Mucosa of rectum (tissue), 2 donors: ENCODE measurements at regions not wholly inside any gene's neighbourhood (a gene's known extent, or its start where the extent isn't known, plus 50 kb on each side); places are given as distances from the start of the nearest gene placed in this dataset.

Experiments used
- H3K27ac ChIP-seq, 2 donors: one replicate each; pipeline ENCODE4 v1.7.0; 2013; ENCODE audit warnings: inconsistent platforms in 2 of 2, low read depth in 2 of 2, low read length in 2 of 2
- H3K27me3 ChIP-seq, 2 donors: one replicate each; pipeline ENCODE4 v1.7.0; 2013; ENCODE audit warnings: low read length in 2 of 2; ENCODE audit not compliant: control insufficient read depth in 2 of 2, insufficient read depth in 2 of 2
- H3K36me3 ChIP-seq, 2 donors: one replicate each; pipeline ENCODE4 v1.7.0; 2013; ENCODE audit warnings: low read length in 2 of 2; ENCODE audit not compliant: control insufficient read depth in 2 of 2, insufficient read depth in 2 of 2
- H3K4me1 ChIP-seq, 2 donors: one replicate each; pipeline ENCODE4 v1.7.0; 2013; ENCODE audit warnings: low read length in 2 of 2, mild to moderate bottlenecking in 1 of 2; ENCODE audit not compliant: control insufficient read depth in 2 of 2, insufficient read depth in 2 of 2
- H3K4me3 ChIP-seq, 2 donors: one replicate each; pipeline ENCODE4 v1.7.0; 2013; ENCODE audit warnings: low read length in 2 of 2
- H3K9ac ChIP-seq, 2 donors: one replicate each; pipeline ENCODE4 v1.7.0; 2013; ENCODE audit warnings: low read length in 2 of 2, low read depth in 1 of 2, mild to moderate bottlenecking in 1 of 2
- H3K9me3 ChIP-seq, 2 donors: one replicate each; pipeline ENCODE4 v1.7.0; 2013; ENCODE audit warnings: low read length in 2 of 2; ENCODE audit not compliant: control insufficient read depth in 2 of 2
- donor health status: healthy.
- donor health status: Normal muscosa, but diverticular disease.

- H3K4me3 ChIP-seq = no peak overlapping the region
- no peaks in the 10 kb centered on the region for H3K36me3 ChIP-seq
- no peaks in the 10 kb centered on the region for H3K9me3 ChIP-seq
- H3K27me3 ChIP-seq = no peaks in the 10 kb centered on the region
- no peak overlapping the region for H3K9ac ChIP-seq
- H3K4me1 ChIP-seq = no peaks in the 10 kb centered on the region
- no peak overlapping the region for H3K27ac ChIP-seq
Measured at GRCh38 chr5:58357799-58358500, 101.9 kb downstream of the PLK2 start.

DNA sequence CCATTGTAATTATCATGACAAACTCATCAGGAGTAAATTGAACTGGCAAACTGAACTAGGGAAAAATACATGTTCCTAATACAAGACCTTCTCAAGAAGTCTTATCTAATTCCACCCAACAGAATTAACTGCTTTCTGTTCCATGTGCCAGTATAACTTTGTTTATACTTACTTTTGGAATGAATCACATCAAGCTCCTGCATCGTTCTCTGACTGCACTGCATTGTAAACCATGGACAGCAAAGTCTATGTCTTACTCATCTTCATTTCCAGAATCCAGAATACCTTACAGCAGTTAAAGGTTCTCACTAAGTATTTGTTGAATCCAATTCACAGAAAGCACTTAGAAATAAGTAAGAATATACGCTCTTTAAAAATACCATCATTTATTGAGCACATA, 102.8 kb downstream of the PLK2 start:
- Histone ChIP-seq H3K27me3 (no peaks in the 10 kb centered on the region), H3K4me3 (no peak overlapping the region), H3K9ac (no peak overlapping the region), H3K4me1 (no peaks in the 10 kb centered on the region), H3K27ac (no peak overlapping the region), H3K9me3 (no peaks in the 10 kb centered on the region), H3K36me3 (no peaks in the 10 kb centered on the region)

- H3K27ac ChIP-seq = no peak overlapping the region
- H3K36me3 ChIP-seq = no peaks in the 10 kb centered on the region
- no peak overlapping the region for H3K9ac ChIP-seq
- no peaks in the 10 kb centered on the region for H3K4me1 ChIP-seq
- H3K9me3 ChIP-seq = no peaks in the 10 kb centered on the region
- no peak overlapping the region for H3K4me3 ChIP-seq
- no peaks in the 10 kb centered on the region for H3K27me3 ChIP-seq
Measured at GRCh38 chr5:58356662-58357061, 103.2 kb downstream of the PLK2 start.

DNA sequence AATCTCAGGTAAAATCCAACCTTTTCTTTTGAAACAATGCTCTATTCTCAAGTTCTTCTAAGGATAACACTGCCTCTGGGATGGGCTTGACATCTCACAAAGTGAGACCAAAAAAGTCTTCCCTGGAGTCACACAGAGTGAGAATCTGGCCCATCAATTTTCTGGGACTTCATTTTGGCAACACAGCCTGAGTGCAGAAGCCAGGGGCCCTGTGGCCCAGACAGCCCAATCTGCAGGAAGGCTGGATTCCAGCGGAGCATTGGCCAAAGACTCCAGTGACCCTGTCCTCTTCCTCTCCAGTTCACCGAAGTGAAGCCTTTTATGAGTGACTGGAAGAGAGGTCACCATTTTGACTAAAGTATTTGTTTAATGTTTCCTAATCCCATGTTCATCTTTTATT, 105.1 kb downstream of the PLK2 start:
- no peaks in the 10 kb centered on the region for H3K27me3 ChIP-seq
- H3K9ac ChIP-seq = no peak overlapping the region
- H3K4me1 ChIP-seq = no peaks in the 10 kb centered on the region
- no peaks in the 10 kb centered on the region for H3K36me3 ChIP-seq
- no peaks in the 10 kb centered on the region for H3K9me3 ChIP-seq
- H3K27ac ChIP-seq = no peak overlapping the region
- no peak overlapping the region for H3K4me3 ChIP-seq

DNA sequence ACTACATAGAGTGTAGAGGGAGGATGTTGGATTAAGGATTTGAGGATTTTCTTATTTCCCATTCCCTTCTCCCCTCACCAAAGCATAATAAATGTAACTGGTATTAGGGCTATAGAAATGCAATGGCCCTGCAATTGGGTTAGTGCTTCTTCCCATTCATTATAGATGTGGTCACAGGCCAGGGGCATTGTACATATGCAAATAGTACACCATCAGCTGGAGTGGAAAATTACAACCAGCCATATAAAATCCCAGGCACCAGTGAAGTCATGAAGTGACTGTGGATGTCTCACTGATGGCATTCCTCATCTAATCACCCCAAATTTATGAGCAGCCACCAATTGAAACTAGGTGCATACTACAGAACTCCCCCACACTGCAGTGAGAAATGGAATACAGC, 105.9 kb downstream of the PLK2 start:
- Histone ChIP-seq H3K9me3 (no peaks in the 10 kb centered on the region), H3K27ac (no peak overlapping the region), H3K4me3 (no peak overlapping the region), H3K9ac (no peak overlapping the region), H3K4me1 (no peaks in the 10 kb centered on the region), H3K36me3 (no peaks in the 10 kb centered on the region), H3K27me3 (no peaks in the 10 kb centered on the region)

GRCh38 chr5:58351190-58351589, 108.7 kb downstream of the PLK2 start:
- Histone ChIP-seq H3K27ac (no peak overlapping the region), H3K27me3 (no peaks in the 10 kb centered on the region), H3K9ac (no peak overlapping the region), H3K9me3 (no peaks in the 10 kb centered on the region), H3K4me1 (no peaks in the 10 kb centered on the region), H3K36me3 (no peaks in the 10 kb centered on the region), H3K4me3 (no peak overlapping the region)

DNA sequence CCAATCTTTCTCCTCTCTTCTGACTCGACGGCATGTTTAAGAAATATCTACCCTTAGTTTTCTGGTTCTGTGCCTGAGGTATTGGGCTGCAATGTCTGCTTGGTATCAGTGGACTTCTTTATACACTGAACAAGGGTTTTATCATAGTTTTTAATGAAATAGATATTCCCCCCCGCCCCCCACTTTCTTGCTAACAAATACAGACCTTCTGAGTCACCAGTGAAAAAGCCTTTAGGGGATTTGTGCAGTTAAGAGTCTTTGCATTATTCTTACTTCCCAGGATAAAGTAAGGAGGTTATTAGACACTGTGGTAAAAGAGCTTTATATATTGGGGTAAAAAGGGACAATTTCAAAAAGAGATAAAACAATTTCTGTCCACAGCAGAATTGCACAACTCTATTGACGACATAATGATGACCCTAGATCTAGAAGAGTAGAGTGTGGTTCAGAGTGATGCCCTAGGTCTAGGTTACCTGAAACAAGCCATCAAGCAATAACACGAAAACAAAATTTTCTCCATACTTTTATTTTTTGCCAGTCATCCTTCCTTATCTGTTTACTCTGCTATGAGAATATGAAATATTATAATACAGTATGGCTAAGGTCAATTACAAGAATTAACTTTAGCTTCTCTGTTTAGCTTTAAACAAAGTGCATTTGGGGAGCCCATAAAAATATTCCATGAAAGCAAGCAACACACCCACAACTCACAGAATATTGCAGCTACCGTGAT, 110.7 kb downstream of the PLK2 start:
- Histone ChIP-seq H3K36me3 (no peaks in the 10 kb centered on the region), H3K4me1 (no peaks in the 10 kb centered on the region), H3K9me3 (no peaks in the 10 kb centered on the region), H3K27ac (no peak overlapping the region), H3K9ac (no peak overlapping the region), H3K27me3 (no peaks in the 10 kb centered on the region), H3K4me3 (no peak overlapping the region)

DNA sequence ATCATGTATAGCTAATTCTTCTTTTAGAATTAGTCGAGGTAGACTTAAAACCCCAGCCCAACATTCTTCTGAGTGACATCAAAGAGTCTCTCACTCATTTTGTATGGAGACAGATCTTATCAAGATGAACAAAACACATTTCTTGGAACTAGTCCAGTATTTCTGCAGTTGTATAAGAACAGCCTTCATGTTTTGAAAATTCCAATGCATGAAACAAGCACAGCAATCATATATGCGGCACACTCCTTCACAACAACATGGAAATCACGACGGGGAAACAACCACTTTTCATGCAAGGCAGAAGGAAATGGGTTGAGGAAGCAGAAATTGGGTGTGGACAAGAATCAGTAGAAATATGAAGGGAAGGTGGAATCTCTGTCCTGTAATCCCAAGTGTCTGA, 113.8 kb downstream of the PLK2 start:
- Histone ChIP-seq H3K36me3 (no peaks in the 10 kb centered on the region), H3K4me1 (no peaks in the 10 kb centered on the region), H3K9ac (no peak overlapping the region), H3K27me3 (no peaks in the 10 kb centered on the region), H3K27ac (no peak overlapping the region), H3K4me3 (no peak overlapping the region), H3K9me3 (no peaks in the 10 kb centered on the region)

GRCh38 chr5:58341476-58341875, 118.4 kb downstream of the PLK2 start:
- no peak overlapping the region for H3K9ac ChIP-seq
- H3K27ac ChIP-seq = no peak overlapping the region
- H3K4me3 ChIP-seq = no peak overlapping the region
- H3K27me3 ChIP-seq = no peaks in the 10 kb centered on the region
- H3K36me3 ChIP-seq = no peaks in the 10 kb centered on the region
- H3K4me1 ChIP-seq = no peaks in the 10 kb centered on the region
- no peaks in the 10 kb centered on the region for H3K9me3 ChIP-seq

DNA sequence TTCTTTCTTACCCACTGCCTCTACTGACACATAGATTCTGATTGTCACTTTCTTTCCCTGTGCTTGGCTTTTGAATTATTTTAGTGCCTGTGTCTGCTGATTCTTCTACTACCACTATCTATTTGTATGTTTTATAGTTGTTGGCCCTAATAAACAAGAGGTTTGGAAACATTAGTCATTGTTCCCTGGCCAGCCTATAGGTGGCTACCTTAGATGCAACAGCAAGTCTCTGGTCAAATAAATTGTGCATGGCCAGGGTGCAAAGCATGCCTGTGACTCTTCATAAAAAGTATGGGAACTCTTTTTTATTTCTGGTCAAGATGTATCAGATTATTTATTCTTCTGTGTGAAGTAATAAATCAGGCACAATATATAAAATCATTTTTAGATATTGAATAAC, 124.4 kb downstream of the PLK2 start:
- Histone ChIP-seq H3K36me3 (no peaks in the 10 kb centered on the region), H3K4me3 (no peak overlapping the region), H3K9ac (no peak overlapping the region)

More for the DNA sequence above, 124.4 kb downstream of the PLK2 start:
- no peaks in the 10 kb centered on the region for H3K9me3 ChIP-seq
- H3K27me3 ChIP-seq = no peaks in the 10 kb centered on the region
- no peaks in the 10 kb centered on the region for H3K4me1 ChIP-seq
- no peak overlapping the region for H3K27ac ChIP-seq
